Inflammatory macrophage (primary cell): ENCODE measurements at regions not wholly inside any gene's neighbourhood (a gene's known extent, or its start where the extent isn't known, plus 50 kb on each side); places are given as distances from the start of the nearest gene placed in this dataset.
A peak's percentile ranks its signal among the peaks of the same experiment; 100 is the strongest.
"Not testable (repeated sequence)": the region's sequence is repeated elsewhere in the genome, so short reads cannot be mapped to it uniquely, and the experiment has no call there.

Source experiments
- DNase-seq, 2 donors: peaks; one replicate each; pipeline ENCODE4 v3.0.0-alpha.2; 2020 to 2022

DNA sequence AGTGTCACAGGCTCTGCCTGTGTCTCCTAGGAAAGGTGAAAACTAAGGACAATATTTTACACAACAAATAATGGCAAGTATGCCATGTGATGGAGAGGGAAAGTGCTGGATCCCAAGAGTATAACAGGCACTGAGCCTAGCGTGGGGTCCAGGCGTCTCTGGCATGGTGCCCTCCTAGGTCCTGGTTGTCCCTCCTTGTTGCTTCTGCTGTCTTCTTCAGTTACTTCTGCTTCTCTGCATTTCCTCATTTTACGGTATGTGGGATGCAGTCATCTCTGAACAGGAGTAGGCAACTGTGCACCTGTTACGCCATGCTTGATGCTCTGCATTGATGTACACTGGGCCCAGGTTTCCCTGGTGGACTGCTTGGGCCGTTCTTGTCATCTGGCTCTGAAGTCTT is 1480.8 kb downstream of the FOXD4L5 start:
- not testable (repeated sequence) for DNase-seq

DNA sequence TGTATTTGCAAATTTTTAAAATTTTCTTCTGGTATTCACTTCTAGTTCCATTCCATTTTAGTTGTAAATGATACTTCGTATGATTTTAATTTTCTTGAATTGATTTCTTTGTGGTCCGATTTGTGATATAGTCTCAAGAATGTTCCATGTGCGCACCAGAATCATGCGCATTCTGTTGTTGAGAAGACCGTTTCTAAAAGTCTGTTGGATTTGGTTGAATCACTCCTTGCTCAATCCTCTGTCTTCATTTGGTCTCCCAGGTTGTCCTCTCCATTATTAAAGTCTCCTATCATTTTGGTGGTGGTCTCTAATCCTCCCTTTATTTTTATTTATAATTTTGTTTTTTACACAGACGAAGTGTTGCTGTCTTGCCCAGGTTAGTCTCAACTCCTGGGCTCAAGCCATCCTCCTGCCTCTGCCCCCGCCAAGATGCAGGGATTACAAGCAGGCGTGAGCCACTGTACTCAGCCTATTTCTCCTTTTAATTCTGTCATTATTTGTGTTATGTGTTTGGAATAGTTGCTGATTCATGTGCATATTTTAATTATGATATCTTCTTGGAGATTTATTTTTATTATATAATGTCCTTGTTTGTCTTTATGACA is 1490.8 kb downstream of the FOXD4L5 start:
- DNase-seq: not testable (repeated sequence)

DNA sequence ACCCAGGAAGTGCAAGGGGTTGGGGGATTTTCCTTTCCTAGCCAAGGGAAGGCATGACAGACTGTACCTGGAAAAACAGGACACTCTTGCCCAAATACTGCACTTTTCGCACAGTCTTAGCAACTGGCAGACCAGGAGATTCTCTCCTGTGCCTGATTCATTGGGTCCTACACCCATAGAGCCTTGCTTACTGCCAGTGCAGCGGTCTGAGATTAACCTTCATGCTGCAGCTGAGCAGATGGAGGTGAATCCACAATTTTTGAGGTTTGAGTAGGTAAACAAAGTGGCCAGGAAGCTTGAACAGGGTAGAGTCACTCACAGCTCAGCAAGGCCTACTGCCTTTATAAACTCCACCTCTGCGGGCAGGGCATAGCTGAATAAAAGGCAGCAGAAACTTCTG is 1497.6 kb downstream of the FOXD4L5 start:
- DNase-seq: not testable (repeated sequence)

DNA sequence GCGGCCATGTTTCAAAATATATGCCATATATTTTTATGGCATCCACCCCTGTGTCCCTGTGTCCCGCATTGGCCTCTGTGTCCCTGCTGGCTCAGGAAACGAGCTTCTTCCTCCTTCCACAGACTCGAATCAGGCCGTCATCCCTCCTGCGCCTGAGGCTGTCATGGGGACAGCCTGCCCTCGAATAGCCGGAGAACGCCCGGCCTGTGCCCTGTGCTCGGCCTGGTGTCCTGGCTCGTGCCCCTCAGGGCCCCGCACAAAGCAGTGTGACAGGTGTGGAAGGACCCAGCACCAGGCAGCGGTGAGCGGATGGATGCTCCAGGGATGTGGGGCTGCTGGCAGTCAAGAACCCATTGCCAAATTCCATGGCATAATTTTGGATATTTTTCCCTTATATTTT is 1500.0 kb downstream of the FOXD4L5 start:
- not testable (repeated sequence) for DNase-seq

DNA sequence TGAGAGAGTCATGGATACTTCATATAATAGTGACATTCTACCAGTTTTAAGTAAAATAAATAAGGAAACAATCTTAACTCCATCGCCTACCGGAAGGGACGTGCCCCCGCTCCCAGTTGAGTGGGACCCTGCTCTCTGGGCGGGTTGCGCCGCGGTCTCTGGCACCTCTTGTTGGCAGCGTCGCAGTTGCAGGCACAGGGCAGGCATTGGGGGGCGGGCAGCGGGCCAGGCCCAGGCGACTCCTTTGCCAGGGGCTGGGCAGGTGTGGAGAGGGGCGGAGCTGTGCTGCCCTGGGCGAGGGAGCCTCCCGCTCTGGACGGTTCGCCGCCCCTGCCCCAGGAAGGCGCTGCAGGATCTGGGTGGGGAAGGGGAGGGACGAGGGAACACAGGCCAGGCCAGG is 1500.6 kb downstream of the FOXD4L5 start:
- DNase-seq: not testable (repeated sequence)

DNA sequence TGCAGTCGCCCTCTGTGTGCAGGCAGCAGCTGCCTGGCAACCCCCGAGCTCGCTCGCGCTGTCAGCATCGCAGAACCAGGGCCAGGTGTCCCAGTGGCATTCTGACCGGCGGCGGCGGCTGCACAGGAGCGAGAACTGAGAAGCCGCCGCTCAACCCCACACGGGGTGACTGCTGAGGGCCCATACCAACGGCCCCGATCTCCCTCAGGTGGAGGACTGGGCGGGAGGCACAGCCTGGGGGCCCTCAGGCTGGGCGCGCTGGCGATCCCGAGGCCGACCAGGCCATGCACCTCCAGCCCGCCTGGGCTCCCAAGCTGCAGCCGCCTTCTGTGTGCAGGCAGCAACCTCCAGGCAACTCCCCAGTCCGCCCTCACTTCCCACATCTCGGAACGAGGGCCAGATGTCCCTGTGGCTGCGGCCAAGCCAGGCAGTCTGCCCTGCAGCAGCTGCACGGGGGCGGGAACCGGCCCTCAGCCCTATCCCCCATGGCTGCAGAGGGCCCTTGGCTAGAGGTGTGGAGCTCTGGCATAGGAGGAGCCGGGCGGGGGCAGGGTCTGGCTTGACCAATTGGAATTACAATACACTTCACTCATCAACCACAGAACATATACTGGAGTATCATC is 1503.1 kb downstream of the FOXD4L5 start:
- not testable (repeated sequence) for DNase-seq

DNA sequence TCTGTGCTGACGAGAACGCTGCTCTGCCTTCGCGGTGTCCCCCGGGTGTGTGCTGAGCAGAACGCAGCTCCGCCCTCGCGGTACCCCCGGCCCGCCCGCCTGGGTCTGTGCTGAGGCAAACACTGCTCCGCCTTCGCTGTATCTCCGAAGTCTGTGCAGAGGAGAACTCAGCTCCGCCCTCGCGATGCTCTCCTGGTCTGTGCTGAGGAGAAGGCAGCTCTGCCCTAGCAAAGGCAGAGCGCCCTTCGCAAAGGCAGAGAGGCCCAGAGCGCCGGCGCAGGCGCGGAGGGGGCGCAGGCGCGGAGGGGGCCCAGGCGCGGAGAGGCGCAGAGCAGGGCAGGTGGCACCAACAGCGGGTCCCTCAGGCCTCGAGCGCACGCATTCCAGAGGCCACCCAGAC is 1503.6 kb downstream of the FOXD4L5 start:
- peak in 1 of 2 donors; percentile 2 for DNase-seq

DNA sequence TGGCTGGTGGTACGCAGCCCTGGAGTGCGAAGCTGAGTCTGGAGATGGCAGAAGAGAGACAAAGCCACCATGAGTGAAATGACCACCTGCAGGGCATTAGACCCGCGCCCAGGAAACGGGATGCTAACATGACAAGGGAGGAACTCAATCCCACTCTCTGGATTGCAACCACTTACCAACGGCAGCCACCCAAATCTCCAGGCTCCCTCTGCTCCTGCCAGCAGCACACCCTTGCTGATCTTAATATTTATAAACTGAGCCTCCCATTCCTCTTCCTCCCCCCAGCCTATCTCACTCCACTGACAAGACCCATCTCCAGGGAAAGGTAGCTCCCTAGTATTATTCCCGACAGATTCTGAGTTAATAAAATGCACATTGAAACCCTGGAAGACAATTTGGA is 1508.8 kb downstream of the FOXD4L5 start:
- not testable (repeated sequence) for DNase-seq

DNA sequence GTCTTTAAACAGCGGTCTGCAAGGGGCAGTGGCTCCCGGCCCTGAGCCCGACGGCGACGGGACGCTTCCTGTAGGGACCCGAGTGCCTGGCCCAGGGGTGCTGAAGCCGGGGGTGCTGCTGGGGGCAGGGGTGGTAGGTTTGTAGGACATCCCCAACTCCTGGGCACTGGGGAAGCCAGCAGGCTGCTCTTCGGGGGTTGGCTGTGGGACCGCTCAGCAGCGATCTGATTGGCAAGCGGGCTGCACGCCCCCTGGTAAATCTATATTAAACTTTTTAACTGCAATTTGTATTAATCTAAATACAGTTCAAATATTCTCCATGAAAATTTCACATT is 1510.0 kb downstream of the FOXD4L5 start:
- not testable (repeated sequence) for DNase-seq

DNA sequence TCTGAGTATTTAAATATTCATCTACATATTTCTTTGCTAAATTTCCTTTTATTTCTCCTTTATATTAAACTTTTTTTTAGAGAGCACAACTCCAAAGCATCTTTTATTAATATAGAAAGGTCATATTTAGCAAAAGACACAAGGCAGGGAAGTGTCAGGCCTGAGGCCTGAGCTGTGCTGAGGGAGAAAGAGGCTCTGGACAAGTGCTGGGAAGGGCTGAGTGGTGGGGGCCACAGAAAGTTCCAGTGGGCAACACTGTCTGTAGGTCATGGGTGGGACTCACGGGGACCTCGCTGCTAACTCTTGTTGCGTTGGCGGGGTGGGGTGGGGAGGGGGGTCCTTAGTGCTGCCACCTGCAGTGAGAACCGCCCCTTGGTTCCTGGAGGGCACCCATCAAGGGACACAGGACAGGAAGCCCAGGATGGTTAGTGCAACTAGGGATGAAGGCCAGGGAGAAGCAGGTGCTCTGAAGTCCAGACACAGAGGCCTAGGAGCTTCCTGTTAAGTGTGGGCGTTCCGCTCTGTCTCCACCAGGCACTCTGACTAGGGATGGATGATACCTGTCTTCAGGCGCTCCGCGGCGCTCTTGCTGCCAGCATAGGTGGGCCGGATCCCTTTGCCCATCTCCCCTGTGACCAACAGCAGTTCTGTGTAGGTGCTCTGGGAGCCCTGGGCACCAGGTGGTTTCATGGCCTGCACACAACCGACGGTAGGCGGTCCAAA is 1510.5 kb downstream of the FOXD4L5 start:
- not testable (repeated sequence) for DNase-seq

DNA sequence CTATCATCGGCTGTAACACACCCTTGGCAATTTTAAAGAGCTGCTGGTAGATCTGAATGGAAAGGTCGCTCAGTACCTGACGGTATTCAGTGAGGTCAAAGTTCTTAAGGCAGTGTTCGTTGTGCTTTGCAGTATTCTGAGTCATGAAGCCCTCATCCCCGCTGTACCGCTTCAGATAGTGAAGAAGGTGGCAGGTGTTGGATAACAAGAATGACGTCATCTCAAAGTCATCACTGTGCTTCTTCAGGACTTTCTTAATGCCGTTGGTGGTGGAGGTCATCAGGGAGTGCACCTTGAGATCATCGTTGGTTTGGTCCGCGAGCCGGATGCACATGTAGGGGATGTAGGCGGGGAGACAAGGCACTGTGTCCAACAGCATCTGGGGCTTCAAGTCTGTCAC is 1522.8 kb downstream of the FOXD4L5 start:
- DNase-seq: not testable (repeated sequence)

DNA sequence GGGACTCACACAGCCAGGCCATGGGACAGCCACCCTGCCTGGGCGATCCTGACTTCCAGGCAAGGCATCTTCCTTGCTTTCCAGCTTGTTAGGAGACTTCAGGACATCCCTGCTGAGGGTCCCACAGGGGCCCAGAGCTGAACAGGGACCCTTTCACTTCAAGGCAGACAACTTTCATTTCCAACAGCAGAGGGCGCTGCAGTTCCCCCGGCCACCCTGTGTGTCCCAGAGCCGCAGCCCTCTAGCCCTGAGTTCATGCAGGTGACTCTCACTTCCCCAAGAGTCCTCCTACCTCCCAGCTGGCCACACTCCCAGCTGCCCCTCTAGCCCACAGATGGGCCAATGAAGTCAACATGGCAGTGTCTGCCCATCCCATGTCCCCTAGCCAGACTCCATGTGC is 1556.0 kb downstream of the FOXD4L5 start:
- DNase-seq: not testable (repeated sequence)

DNA sequence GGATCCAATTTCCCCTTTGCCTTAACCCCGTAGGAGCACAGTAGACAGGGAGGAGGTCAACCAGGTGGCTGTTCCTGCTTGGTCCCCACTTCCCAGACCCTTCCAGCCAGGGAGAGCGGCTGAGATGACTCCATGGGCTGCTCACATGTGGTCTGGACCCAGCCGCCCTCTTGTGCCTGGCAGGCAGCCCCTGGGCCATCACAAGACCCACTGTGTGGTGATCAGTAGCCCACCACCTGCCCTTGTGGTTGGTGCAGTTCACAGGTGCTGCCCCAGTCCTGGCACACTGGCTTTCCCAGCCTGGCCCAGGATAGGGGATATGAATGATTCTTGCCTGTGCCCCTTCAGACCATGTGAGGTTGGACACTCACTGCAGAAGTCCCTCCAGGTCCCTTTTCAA is 1556.7 kb downstream of the FOXD4L5 start:
- DNase-seq: no peak

DNA sequence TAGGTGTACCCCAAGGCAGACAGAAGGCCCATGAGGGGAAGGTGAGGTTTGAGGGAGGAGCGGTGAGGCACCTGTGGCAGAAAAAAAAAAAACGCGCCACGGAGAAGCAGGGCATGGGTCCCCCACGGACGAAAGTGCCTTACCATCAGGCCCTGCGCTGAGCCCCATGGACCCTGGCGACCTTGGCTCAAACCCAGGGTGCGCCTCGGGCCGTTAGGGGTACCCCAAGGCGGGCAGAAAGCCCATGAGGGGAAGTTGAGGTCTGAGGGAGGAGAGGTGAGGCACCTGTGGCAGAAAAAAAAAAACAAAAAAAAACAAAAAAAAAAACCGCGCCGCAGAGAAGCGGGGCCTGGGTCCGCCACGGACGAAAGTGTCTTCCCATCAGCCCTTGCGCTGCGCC is 1576.7 kb downstream of the FOXD4L5 start:
- not testable (repeated sequence) for DNase-seq

DNA sequence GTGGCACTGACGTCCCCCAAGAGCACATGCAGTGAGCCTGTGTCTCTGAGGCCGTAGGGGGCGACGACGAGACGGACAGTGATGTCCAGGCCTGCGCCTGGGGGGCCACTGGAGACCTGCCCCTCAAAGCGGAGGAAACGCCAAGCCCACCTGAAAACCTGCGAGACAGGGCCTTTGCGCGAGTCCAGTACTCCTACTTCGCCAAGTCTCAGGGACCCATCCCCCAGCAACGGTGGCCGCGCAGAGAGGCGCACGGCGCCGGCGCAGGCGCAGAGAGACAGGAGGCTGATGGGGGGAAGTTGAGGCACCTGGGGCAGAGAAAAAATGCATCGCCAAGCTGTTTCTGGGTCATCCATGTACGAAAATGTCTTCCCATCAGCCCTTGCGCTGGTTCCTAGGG is 1580.6 kb downstream of the FOXD4L5 start:
- DNase-seq: not testable (repeated sequence)

DNA sequence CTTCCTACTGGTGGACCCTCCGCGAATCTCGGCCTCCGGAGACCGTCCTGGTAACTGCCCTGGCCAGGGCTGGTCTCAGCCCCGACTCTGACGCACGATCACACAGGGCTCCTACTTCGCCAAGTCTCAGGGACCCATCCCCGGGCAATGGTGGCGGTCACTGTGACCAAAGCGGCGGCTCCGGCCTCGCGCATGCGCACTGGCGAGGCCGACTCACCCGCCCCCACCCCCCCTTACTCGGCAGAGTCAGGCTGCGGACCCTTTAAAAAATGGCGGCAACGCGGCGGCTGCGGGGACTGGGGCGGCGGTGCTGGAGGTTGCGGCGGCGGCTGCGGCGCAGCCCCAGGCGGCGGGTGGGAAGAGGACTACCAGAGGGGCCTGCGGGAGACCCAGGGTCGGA is 1581.3 kb downstream of the FOXD4L5 start:
- DNase-seq: not testable (repeated sequence)

DNA sequence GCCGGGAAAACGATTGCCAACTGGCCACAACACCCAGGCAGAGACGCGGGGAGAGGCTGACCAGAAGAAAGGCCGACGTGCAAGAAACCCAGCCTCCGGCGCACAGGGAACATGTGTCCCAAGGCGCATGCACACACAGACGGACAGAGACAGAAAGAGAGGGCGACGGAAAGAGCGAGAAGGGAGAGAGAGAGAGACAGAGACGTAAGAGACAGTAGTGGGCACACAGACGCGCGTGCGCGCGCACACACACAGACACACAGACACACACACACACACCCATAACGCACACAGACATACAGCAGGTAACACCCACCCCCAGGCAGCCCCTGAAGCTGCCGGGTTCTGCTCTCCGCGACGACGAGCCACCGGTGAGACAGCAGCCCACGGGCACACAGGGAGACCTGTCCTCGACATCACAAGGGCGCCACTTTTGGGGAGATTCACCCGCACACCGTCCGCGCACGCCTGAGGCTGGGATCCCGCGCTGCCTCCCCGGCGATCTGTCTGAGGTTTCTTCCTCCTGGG is 1581.8 kb downstream of the FOXD4L5 start:
- not testable (repeated sequence) for DNase-seq
